GM12892 (cell line): ENCODE measurements at regions not wholly inside any gene's neighbourhood (a gene's known extent, or its start where the extent isn't known, plus 50 kb on each side); places are given as distances from the start of the nearest gene placed in this dataset.

Experiments
- DNase-seq: peaks from one replicate; pipeline ENCODE4 v3.0.0; 2011; ENCODE audit not compliant: insufficient read length
- FAIRE-seq: peaks from 2 replicates; lab custom pipeline; 2011; peaks lifted over from hg19 to GRCh38; lab: Jason Lieb, UNC
- POLR2A ChIP-seq: IDR thresholded peaks from 2 replicates; pipeline ENCODE4 v1.6.1; 2011; ENCODE audit warnings: low read depth, low read length, control low read depth
- POLR2AphosphoS5 ChIP-seq: IDR thresholded peaks from 2 replicates; pipeline ENCODE4 v1.6.1; 2011; ENCODE audit warnings: low read depth, low read length, control low read depth
- TAF1 ChIP-seq: IDR thresholded peaks from 2 replicates; pipeline ENCODE4 v1.6.1; 2011; ENCODE audit warnings: low read depth, mild to moderate bottlenecking, control low read depth, low read length, borderline replicate concordance

GRCh38 chr10:90398566-90398965, 459.3 kb downstream of the HTR7 start:
- no peak for FAIRE-seq
- DNase-seq: no peak
- TF ChIP-seq POLR2AphosphoS5 (no peak), TAF1 (no peak), POLR2A (no peak)

GRCh38 chr10:90399782-90400181, 458.1 kb downstream of the HTR7 start:
- FAIRE-seq: no peak
- no peak for DNase-seq
- TF ChIP-seq POLR2A (no peak), TAF1 (no peak), POLR2AphosphoS5 (no peak)

GRCh38 chr10:90403211-90404000, 454.4 kb downstream of the HTR7 start:
- DNase-seq: no peak
- no peak for FAIRE-seq
- no peak for TF ChIP-seq POLR2AphosphoS5
- no peak for TF ChIP-seq TAF1
- no peak for TF ChIP-seq POLR2A

DNA sequence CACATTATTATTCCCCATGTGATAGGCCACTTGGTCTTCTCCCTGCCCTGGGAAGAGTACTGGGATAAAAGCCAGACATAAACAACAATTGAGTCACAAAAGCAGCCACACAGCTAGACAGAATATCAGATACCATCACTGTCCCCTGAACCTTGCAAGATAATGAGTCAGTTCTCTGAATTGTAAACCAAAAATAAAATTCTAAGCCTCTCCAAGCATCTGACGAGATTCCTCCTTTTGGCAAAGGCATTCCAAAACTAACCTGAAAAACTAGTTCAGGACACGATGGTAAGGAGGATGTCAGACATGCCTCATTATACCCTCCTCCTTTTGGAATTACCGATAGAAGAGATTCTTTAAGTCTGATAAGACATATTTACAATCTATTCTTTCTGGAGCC, 450.7 kb downstream of the HTR7 start:
- DNase-seq: no peak
- FAIRE-seq: no peak
- TF ChIP-seq POLR2AphosphoS5: no peak
- TF ChIP-seq TAF1: no peak
- TF ChIP-seq POLR2A: no peak

DNA sequence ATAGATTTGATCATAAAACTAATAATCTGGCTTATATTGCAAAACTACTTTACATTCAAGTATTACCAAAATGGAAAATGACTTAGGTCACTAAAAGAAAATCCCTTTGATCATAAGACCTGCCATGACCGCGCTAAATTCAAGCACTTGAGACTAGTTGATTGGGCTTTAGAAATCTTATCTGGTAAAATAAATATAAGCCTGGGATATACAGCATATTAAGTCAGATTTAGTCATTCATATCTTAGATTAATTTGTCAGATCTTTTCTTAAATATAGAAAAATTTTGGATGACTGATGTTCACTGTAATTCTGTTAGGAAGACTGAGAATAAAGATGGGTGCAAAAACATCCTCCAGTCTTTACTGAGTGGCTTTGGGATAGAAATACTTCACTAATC, 450.0 kb downstream of the HTR7 start:
- FAIRE-seq (no peak), DNase-seq (no peak)
- TF ChIP-seq POLR2A (no peak), TAF1 (no peak), POLR2AphosphoS5 (no peak)

GRCh38 chr10:90412582-90412981, 445.3 kb downstream of the HTR7 start:
- TF ChIP-seq TAF1 (no peak), POLR2A (no peak), POLR2AphosphoS5 (no peak)
- DNase-seq (no peak), FAIRE-seq (no peak)

GRCh38 chr10:90413196-90413595, 444.6 kb downstream of the HTR7 start:
- TF ChIP-seq POLR2AphosphoS5 (no peak), POLR2A (no peak), TAF1 (no peak)
- no peak for FAIRE-seq
- DNase-seq: no peak

DNA sequence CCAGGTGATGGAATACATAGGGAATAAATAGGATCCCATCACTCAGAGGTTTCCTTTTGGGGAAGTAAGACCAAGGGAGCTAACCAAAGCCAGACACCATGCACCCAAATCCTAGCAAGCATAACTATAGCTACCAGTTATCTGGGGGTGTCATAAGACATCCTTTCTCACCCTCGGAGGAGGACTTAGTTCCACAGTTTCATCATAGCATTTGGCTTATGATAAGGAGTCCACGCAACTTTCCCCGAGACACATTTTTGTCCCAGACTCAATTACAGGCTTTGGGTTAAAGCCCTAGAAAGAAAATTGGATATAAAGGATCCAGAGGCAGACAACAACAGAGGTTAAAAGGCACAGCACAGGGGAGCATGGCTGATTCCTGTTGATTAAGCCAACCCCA, 442.9 kb downstream of the HTR7 start:
- TF ChIP-seq TAF1: no peak
- TF ChIP-seq POLR2A: no peak
- no peak for TF ChIP-seq POLR2AphosphoS5
- DNase-seq (no peak), FAIRE-seq (no peak)

GRCh38 chr10:90417029-90417428, 440.8 kb downstream of the HTR7 start:
- DNase-seq: no peak
- TF ChIP-seq POLR2A (no peak), TAF1 (no peak), POLR2AphosphoS5 (no peak)
- no peak for FAIRE-seq

DNA sequence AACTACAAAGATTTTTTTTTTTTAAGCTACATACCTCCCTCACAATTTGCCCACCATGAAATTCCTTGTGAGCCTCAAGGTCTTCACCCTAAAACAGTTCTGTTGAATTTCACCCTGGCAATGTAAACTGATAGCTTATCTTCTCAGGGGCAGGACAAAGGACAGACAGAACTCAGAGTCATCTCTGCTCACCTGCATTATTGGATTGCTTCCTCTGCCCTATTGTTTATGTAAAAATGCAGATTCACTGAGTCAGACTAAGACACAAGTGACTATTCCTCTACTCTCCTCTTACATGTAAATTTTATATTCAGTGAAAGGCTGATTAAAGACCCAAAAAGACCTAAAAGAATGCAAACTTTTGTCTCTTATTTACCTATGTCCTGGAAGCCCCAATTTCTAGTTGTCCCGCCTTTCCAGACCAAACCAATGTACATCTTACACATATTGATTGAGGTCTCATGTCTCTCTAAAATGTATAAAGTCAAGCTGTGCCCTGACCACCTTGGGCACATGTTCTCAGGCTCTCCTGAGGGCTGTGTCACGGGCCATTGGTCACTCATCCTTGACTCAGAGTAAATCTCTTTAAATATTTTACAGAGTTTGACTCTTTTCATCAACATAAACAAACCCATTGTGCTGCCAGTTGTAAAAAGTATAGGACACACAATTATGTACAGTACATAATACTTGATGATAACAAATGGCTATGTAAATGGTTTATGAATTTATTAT, 440.2 kb downstream of the HTR7 start:
- no peak for FAIRE-seq

DNA sequence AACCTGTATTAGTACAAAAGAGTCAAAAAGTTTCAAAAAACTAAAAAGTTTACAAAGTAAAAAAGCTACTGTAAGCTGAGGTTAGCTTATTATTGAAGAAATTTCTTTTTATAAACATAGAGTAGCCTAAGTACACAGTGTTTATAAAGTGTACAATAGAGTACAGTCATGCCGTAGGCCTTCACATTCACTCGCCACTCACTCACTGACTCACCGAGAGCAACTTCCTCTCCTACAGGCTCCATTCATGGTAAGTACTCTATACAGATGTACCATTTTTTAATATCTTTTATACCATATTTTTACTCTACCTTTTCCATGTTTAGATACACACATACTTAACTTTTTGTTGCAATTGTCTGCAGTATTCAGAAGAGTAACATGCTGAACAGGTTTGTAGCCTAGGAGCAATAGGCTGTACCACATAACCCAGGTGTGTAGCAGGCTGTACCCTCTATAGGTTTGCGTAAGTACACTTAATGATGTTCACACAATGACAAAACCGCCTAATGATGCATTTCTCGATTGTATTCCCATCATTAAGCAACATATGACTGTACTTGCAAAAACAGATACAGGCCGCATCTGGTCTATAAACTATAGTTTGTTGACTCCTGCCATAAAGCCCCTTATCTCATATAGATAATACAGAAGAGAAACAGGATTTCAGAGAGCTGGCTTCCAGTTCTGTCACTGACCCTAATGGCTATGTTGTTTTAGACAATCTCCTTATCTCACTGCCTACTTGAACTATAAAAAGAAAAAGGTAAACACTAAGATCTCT, 438.8 kb downstream of the HTR7 start:
- DNase-seq: no peak
- TF ChIP-seq POLR2A (no peak), POLR2AphosphoS5 (no peak)
- no peak for FAIRE-seq

More for the DNA sequence above, 440.2 kb downstream of the HTR7 start:
- TF ChIP-seq TAF1: no peak
- TF ChIP-seq POLR2A: no peak
- no peak for TF ChIP-seq POLR2AphosphoS5
- no peak for DNase-seq
